ENCODE measurements at regions not wholly inside any gene's neighbourhood (a gene's known extent, or its start where the extent isn't known, plus 50 kb on each side); places are given as distances from the start of the nearest gene placed in this dataset.

DNA sequence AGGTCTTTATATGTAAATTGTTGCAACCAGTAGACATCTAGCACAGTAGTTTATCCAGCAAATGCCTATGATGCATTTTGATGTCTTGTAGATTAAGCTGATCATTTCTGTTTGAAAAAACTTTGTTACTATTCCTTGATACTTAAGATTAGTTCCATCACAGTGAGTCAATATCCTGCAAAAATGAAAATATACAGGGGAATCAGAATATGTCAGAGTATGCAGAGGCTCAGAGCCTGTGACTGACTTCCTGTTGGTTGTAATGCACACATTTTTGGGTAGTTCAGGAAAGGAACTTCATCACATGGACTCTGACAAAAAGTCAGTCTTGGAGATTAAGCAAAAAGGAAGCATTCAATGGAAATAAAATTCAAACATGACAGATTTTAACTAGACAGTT lies 815.5 kb downstream of the FAT4 start:
- Histone ChIP-seq H3K36me3 (ENCODE audit: control insufficient read depth in 2 of 2, insufficient read depth in 2 of 2, low read length in 2 of 2) (no peaks in the 10 kb centered on the region), H3K4me3 (ENCODE audit: low read length in 2 of 2) (no peak overlapping the region), H3K4me1 (ENCODE audit: control insufficient read depth in 2 of 2, insufficient read depth in 2 of 2, low read length in 2 of 2) (no peaks in the 10 kb centered on the region)

DNA sequence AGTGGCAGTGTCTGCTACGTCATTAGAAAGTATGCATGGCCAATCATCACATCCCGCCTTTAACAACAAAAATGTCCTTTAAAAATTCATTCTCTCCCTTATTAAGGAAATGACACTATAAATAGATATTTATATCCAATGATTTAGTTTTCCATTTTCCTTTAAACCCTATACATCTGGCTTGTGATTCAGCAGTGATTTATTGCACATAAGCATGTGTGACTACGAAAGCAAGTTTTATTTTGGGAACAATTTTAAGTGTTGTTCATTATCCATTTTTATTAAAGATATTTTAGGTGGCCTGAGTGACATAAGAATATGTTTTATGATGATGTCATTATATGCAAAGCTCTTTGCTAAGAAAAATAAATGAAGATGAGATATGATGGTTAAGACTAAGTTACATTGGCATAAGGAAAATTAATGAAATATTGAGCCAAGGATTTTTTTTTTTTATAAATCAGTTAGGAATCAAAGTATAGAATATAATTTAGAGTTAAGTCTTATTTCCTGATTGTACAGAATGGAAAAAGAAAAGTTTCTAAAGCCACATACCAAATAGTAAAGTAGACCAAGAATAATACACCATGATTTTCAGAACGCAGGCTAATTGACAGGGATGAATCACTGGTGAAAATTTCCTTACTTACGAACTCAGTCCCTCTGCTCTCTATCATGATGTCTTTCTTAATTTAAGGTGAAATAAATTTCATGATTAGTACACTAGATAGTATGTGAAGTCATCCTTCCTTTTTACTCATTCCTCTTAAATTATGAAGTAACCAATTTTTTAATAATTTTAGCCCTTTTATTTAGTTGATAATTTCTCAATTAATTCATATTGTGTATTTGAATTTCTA lies 822.4 kb downstream of the FAT4 start:
- H3K36me3 ChIP-seq (ENCODE audit: control insufficient read depth in 2 of 2, insufficient read depth in 2 of 2, low read length in 2 of 2), result no peaks in the 10 kb centered on the region
- H3K9ac ChIP-seq (ENCODE audit: low read depth in 1 of 2, low read length in 2 of 2), result no peak overlapping the region
- no peaks in the 10 kb centered on the region for H3K9me3 ChIP-seq (ENCODE audit: control insufficient read depth in 2 of 2, low read length in 2 of 2)
- no peaks in the 10 kb centered on the region for H3K27me3 ChIP-seq (ENCODE audit: control insufficient read depth in 2 of 2, insufficient read depth in 2 of 2, low read length in 2 of 2)
- H3K4me3 ChIP-seq (ENCODE audit: low read length in 2 of 2), result no peak overlapping the region
- H3K27ac ChIP-seq (ENCODE audit: low read depth in 2 of 2, low read length in 2 of 2), result no peak overlapping the region
- H3K4me1 ChIP-seq (ENCODE audit: control insufficient read depth in 2 of 2, insufficient read depth in 2 of 2, low read length in 2 of 2), result no peaks in the 10 kb centered on the region

More for the DNA sequence above, 815.5 kb downstream of the FAT4 start:
- Histone ChIP-seq H3K9ac (ENCODE audit: low read depth in 1 of 2, low read length in 2 of 2) (no peak overlapping the region), H3K9me3 (ENCODE audit: control insufficient read depth in 2 of 2, low read length in 2 of 2) (no peaks in the 10 kb centered on the region), H3K27ac (ENCODE audit: low read depth in 2 of 2, low read length in 2 of 2) (no peak overlapping the region), H3K27me3 (ENCODE audit: control insufficient read depth in 2 of 2, insufficient read depth in 2 of 2, low read length in 2 of 2) (no peaks in the 10 kb centered on the region)

GRCh38 chr4:126137782-126138170 lies 823.0 kb downstream of the FAT4 start:
- no peaks in the 10 kb centered on the region for H3K36me3 ChIP-seq (ENCODE audit: control insufficient read depth in 2 of 2, insufficient read depth in 2 of 2, low read length in 2 of 2)
- no peaks in the 10 kb centered on the region for H3K27me3 ChIP-seq (ENCODE audit: control insufficient read depth in 2 of 2, insufficient read depth in 2 of 2, low read length in 2 of 2)
- H3K4me1 ChIP-seq (ENCODE audit: control insufficient read depth in 2 of 2, insufficient read depth in 2 of 2, low read length in 2 of 2), result no peaks in the 10 kb centered on the region
- H3K27ac ChIP-seq (ENCODE audit: low read depth in 2 of 2, low read length in 2 of 2), result no peak overlapping the region
- no peaks in the 10 kb centered on the region for H3K9me3 ChIP-seq (ENCODE audit: control insufficient read depth in 2 of 2, low read length in 2 of 2)
- H3K4me3 ChIP-seq (ENCODE audit: low read length in 2 of 2), result no peak overlapping the region
- no peak overlapping the region for H3K9ac ChIP-seq (ENCODE audit: low read depth in 1 of 2, low read length in 2 of 2)

DNA sequence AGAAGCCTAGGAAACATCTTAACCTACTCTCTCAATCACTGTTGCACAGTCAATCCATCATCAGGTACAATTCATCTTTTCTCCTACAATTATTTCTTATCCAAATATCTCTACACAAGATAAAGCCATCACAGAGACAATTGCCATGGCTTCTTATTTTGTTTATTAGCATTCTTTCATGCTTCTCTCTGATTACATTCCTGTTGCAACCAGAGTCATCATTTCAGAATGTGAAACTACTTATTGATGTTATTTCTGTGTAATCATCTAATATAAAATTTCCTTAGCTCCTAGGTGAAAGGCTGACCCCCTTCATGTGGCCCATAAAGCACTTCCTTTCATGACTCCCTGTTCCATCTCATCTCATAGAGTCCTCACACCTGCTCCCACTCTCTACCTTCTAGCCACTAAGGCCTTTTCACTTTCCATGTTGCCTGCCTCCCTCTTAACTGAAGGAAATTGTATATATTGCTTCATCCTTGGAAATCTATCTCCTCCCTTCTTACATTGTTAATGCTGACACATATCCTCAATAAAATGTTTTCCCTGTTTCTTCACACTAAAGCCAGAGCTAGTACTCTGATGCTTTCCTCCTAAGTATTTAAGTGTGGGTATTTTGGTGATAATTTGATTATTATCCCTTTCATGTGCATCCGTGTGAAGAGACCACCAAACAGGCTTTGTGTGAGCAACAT lies 829.9 kb downstream of the FAT4 start:
- Histone ChIP-seq H3K27ac (ENCODE audit: low read depth in 2 of 2, low read length in 2 of 2) (no peak overlapping the region), H3K9me3 (ENCODE audit: control insufficient read depth in 2 of 2, low read length in 2 of 2) (no peaks in the 10 kb centered on the region), H3K4me1 (ENCODE audit: control insufficient read depth in 2 of 2, insufficient read depth in 2 of 2, low read length in 2 of 2) (no peaks in the 10 kb centered on the region), H3K36me3 (ENCODE audit: control insufficient read depth in 2 of 2, insufficient read depth in 2 of 2, low read length in 2 of 2) (no peaks in the 10 kb centered on the region), H3K9ac (ENCODE audit: low read depth in 1 of 2, low read length in 2 of 2) (no peak overlapping the region), H3K27me3 (ENCODE audit: control insufficient read depth in 2 of 2, insufficient read depth in 2 of 2, low read length in 2 of 2) (no peaks in the 10 kb centered on the region), H3K4me3 (ENCODE audit: low read length in 2 of 2) (no peak overlapping the region)

DNA sequence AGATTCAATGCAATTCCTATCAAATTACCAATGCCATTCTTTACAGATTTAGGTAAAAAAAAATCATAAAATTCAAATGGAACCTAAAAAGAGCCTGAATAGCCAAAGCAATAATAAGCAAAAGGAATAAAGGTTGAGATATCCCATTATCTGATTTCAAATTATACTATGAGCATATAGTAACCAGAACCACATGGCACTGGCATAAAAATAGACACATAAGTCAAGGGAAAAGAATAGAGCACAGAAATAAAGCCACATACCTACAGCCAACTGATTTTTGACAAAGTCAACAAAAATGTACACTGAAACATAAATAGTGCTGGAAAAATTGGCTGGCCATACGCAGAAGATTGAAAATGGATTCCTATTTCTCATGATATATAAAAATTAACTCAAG lies 853.7 kb downstream of the FAT4 start:
- Histone ChIP-seq H3K9ac (ENCODE audit: low read depth in 1 of 2, low read length in 2 of 2) (no peak overlapping the region), H3K9me3 (ENCODE audit: control insufficient read depth in 2 of 2, low read length in 2 of 2) (no peaks in the 10 kb centered on the region), H3K36me3 (ENCODE audit: control insufficient read depth in 2 of 2, insufficient read depth in 2 of 2, low read length in 2 of 2) (no peaks in the 10 kb centered on the region), H3K27me3 (ENCODE audit: control insufficient read depth in 2 of 2, insufficient read depth in 2 of 2, low read length in 2 of 2) (no peaks in the 10 kb centered on the region), H3K4me1 (ENCODE audit: control insufficient read depth in 2 of 2, insufficient read depth in 2 of 2, low read length in 2 of 2) (no peaks in the 10 kb centered on the region), H3K4me3 (ENCODE audit: low read length in 2 of 2) (no peak overlapping the region), H3K27ac (ENCODE audit: low read depth in 2 of 2, low read length in 2 of 2) (no peak overlapping the region)

DNA sequence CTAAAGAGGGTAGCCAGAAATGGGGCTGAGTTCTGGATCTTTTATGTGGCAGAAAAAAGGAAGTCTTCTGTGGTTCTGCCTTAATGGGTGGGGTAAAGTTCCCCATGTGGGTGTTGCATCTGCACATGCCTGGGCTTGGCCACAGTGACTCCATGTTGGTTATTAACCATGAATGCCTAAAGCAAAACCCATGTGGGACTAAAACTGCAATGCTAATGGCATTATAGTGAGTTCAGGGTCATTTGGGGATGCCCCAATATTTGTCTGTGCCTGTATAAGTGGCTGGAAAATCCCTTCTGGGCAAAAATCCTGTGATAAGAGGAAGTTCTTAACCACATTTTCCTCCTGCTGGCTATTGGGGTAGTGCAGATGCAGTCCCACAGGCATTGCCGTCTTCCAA lies 857.4 kb downstream of the FAT4 start:
- H3K27me3 ChIP-seq (ENCODE audit: control insufficient read depth in 2 of 2, insufficient read depth in 2 of 2, low read length in 2 of 2), result no peaks in the 10 kb centered on the region
- H3K9me3 ChIP-seq (ENCODE audit: control insufficient read depth in 2 of 2, low read length in 2 of 2), result no peaks in the 10 kb centered on the region
- no peaks in the 10 kb centered on the region for H3K36me3 ChIP-seq (ENCODE audit: control insufficient read depth in 2 of 2, insufficient read depth in 2 of 2, low read length in 2 of 2)
- no peak overlapping the region for H3K4me3 ChIP-seq (ENCODE audit: low read length in 2 of 2)
- no peak overlapping the region for H3K27ac ChIP-seq (ENCODE audit: low read depth in 2 of 2, low read length in 2 of 2)
- H3K4me1 ChIP-seq (ENCODE audit: control insufficient read depth in 2 of 2, insufficient read depth in 2 of 2, low read length in 2 of 2), result no peaks in the 10 kb centered on the region
- no peak overlapping the region for H3K9ac ChIP-seq (ENCODE audit: low read depth in 1 of 2, low read length in 2 of 2)

- no peak overlapping the region for H3K9ac ChIP-seq (ENCODE audit: low read depth in 1 of 2, low read length in 2 of 2)
- no peaks in the 10 kb centered on the region for H3K4me1 ChIP-seq (ENCODE audit: control insufficient read depth in 2 of 2, insufficient read depth in 2 of 2, low read length in 2 of 2)
- H3K27me3 ChIP-seq (ENCODE audit: control insufficient read depth in 2 of 2, insufficient read depth in 2 of 2, low read length in 2 of 2), result no peaks in the 10 kb centered on the region
- H3K4me3 ChIP-seq (ENCODE audit: low read length in 2 of 2), result no peak overlapping the region
- no peak overlapping the region for H3K27ac ChIP-seq (ENCODE audit: low read depth in 2 of 2, low read length in 2 of 2)
- no peaks in the 10 kb centered on the region for H3K36me3 ChIP-seq (ENCODE audit: control insufficient read depth in 2 of 2, insufficient read depth in 2 of 2, low read length in 2 of 2)
- no peaks in the 10 kb centered on the region for H3K9me3 ChIP-seq (ENCODE audit: control insufficient read depth in 2 of 2, low read length in 2 of 2)
Observed at GRCh38 chr4:126174627-126175026, 859.9 kb downstream of the FAT4 start.

- no peak overlapping the region for H3K27ac ChIP-seq (ENCODE audit: low read depth in 2 of 2, low read length in 2 of 2)
- H3K4me1 ChIP-seq (ENCODE audit: control insufficient read depth in 2 of 2, insufficient read depth in 2 of 2, low read length in 2 of 2), result no peaks in the 10 kb centered on the region
- no peak overlapping the region for H3K9ac ChIP-seq (ENCODE audit: low read depth in 1 of 2, low read length in 2 of 2)
- no peaks in the 10 kb centered on the region for H3K36me3 ChIP-seq (ENCODE audit: control insufficient read depth in 2 of 2, insufficient read depth in 2 of 2, low read length in 2 of 2)
- no peaks in the 10 kb centered on the region for H3K27me3 ChIP-seq (ENCODE audit: control insufficient read depth in 2 of 2, insufficient read depth in 2 of 2, low read length in 2 of 2)
- H3K9me3 ChIP-seq (ENCODE audit: control insufficient read depth in 2 of 2, low read length in 2 of 2), result no peaks in the 10 kb centered on the region
- H3K4me3 ChIP-seq (ENCODE audit: low read length in 2 of 2), result no peak overlapping the region
Observed at GRCh38 chr4:126180642-126181041, 865.9 kb downstream of the FAT4 start.

DNA sequence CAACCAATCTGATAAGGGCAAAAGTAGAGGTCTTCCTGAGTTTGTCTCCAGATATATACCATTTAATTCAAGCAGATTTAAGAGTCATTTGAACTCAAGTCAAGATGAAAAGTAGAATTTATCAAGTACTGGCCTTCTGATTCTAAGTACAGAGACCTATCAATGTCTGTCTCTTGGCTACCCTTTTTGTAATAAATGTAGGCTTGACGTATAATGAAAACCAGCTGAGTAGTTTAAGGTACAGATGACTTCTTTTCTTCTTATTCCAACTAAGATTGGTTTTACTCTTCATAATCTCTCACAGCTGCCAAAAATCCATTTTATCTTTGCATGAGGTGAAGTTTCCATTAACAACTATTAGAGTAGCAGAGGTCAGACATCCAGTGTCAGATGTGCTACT lies 867.6 kb downstream of the FAT4 start:
- no peak overlapping the region for H3K9ac ChIP-seq (ENCODE audit: low read depth in 1 of 2, low read length in 2 of 2)
- no peaks in the 10 kb centered on the region for H3K27me3 ChIP-seq (ENCODE audit: control insufficient read depth in 2 of 2, insufficient read depth in 2 of 2, low read length in 2 of 2)
- no peaks in the 10 kb centered on the region for H3K9me3 ChIP-seq (ENCODE audit: control insufficient read depth in 2 of 2, low read length in 2 of 2)
- H3K27ac ChIP-seq (ENCODE audit: low read depth in 2 of 2, low read length in 2 of 2), result no peak overlapping the region
- H3K36me3 ChIP-seq (ENCODE audit: control insufficient read depth in 2 of 2, insufficient read depth in 2 of 2, low read length in 2 of 2), result no peaks in the 10 kb centered on the region
- H3K4me3 ChIP-seq (ENCODE audit: low read length in 2 of 2), result no peak overlapping the region
- no peaks in the 10 kb centered on the region for H3K4me1 ChIP-seq (ENCODE audit: control insufficient read depth in 2 of 2, insufficient read depth in 2 of 2, low read length in 2 of 2)

- H3K36me3 ChIP-seq (ENCODE audit: control insufficient read depth in 2 of 2, insufficient read depth in 2 of 2, low read length in 2 of 2), result no peaks in the 10 kb centered on the region
- no peaks in the 10 kb centered on the region for H3K27me3 ChIP-seq (ENCODE audit: control insufficient read depth in 2 of 2, insufficient read depth in 2 of 2, low read length in 2 of 2)
- H3K9me3 ChIP-seq (ENCODE audit: control insufficient read depth in 2 of 2, low read length in 2 of 2), result no peaks in the 10 kb centered on the region
Observed at GRCh38 chr4:126182786-126183185, 868.0 kb downstream of the FAT4 start.

More at GRCh38 chr4:126182786-126183185, 868.0 kb downstream of the FAT4 start:
- Histone ChIP-seq H3K9ac (ENCODE audit: low read depth in 1 of 2, low read length in 2 of 2) (no peak overlapping the region), H3K4me1 (ENCODE audit: control insufficient read depth in 2 of 2, insufficient read depth in 2 of 2, low read length in 2 of 2) (no peaks in the 10 kb centered on the region), H3K4me3 (ENCODE audit: low read length in 2 of 2) (no peak overlapping the region), H3K27ac (ENCODE audit: low read depth in 2 of 2, low read length in 2 of 2) (no peak overlapping the region)

All from mucosa of rectum (tissue), 2 donors.